ENCODE measurements at regions not wholly inside any gene's neighbourhood (a gene's known extent, or its start where the extent isn't known, plus 50 kb on each side); places are given as distances from the start of the nearest gene placed in this dataset.

DNA sequence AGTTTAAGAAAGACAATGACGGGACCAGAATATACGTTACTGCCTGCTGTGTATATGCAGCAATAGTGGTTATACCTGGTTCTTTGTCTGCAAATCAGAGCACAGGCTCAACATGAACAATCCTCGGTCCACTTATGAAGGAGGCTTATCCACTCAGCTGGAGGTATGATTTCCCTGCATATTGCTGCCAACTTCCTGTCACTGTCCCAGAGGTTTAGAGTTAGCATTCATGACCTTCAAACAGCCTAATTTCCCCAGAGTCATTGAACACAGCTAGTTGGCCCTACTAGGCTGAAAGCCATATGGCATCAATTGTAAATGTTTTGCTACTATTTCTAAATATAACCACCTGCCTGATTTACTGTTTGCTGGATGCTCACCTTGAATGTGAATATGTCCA, 224.9 kb upstream of the ZNF717 start (continued):
- TF ChIP-seq, protein P1, sequence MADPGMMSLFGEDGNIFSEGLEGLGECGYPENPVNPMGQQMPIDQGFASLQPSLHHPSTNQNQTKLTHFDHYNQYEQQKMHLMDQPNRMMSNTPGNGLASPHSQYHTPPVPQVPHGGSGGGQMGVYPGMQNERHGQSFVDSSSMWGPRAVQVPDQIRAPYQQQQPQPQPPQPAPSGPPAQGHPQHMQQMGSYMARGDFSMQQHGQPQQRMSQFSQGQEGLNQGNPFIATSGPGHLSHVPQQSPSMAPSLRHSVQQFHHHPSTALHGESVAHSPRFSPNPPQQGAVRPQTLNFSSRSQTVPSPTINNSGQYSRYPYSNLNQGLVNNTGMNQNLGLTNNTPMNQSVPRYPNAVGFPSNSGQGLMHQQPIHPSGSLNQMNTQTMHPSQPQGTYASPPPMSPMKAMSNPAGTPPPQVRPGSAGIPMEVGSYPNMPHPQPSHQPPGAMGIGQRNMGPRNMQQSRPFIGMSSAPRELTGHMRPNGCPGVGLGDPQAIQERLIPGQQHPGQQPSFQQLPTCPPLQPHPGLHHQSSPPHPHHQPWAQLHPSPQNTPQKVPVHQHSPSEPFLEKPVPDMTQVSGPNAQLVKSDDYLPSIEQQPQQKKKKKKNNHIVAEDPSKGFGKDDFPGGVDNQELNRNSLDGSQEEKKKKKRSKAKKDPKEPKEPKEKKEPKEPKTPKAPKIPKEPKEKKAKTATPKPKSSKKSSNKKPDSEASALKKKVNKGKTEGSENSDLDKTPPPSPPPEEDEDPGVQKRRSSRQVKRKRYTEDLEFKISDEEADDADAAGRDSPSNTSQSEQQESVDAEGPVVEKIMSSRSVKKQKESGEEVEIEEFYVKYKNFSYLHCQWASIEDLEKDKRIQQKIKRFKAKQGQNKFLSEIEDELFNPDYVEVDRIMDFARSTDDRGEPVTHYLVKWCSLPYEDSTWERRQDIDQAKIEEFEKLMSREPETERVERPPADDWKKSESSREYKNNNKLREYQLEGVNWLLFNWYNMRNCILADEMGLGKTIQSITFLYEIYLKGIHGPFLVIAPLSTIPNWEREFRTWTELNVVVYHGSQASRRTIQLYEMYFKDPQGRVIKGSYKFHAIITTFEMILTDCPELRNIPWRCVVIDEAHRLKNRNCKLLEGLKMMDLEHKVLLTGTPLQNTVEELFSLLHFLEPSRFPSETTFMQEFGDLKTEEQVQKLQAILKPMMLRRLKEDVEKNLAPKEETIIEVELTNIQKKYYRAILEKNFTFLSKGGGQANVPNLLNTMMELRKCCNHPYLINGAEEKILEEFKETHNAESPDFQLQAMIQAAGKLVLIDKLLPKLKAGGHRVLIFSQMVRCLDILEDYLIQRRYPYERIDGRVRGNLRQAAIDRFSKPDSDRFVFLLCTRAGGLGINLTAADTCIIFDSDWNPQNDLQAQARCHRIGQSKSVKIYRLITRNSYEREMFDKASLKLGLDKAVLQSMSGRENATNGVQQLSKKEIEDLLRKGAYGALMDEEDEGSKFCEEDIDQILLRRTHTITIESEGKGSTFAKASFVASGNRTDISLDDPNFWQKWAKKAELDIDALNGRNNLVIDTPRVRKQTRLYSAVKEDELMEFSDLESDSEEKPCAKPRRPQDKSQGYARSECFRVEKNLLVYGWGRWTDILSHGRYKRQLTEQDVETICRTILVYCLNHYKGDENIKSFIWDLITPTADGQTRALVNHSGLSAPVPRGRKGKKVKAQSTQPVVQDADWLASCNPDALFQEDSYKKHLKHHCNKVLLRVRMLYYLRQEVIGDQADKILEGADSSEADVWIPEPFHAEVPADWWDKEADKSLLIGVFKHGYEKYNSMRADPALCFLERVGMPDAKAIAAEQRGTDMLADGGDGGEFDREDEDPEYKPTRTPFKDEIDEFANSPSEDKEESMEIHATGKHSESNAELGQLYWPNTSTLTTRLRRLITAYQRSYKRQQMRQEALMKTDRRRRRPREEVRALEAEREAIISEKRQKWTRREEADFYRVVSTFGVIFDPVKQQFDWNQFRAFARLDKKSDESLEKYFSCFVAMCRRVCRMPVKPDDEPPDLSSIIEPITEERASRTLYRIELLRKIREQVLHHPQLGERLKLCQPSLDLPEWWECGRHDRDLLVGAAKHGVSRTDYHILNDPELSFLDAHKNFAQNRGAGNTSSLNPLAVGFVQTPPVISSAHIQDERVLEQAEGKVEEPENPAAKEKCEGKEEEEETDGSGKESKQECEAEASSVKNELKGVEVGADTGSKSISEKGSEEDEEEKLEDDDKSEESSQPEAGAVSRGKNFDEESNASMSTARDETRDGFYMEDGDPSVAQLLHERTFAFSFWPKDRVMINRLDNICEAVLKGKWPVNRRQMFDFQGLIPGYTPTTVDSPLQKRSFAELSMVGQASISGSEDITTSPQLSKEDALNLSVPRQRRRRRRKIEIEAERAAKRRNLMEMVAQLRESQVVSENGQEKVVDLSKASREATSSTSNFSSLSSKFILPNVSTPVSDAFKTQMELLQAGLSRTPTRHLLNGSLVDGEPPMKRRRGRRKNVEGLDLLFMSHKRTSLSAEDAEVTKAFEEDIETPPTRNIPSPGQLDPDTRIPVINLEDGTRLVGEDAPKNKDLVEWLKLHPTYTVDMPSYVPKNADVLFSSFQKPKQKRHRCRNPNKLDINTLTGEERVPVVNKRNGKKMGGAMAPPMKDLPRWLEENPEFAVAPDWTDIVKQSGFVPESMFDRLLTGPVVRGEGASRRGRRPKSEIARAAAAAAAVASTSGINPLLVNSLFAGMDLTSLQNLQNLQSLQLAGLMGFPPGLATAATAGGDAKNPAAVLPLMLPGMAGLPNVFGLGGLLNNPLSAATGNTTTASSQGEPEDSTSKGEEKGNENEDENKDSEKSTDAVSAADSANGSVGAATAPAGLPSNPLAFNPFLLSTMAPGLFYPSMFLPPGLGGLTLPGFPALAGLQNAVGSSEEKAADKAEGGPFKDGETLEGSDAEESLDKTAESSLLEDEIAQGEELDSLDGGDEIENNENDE (IDR thresholded peaks at IDR 0.05; ENCODE audit: insufficient replicate concordance, low read length), result no peak
- no peak for TF ChIP-seq SRF (IDR thresholded peaks at IDR 0.05; ENCODE audit: low read depth, low read length)
- no peak for TF ChIP-seq TEAD4 (IDR thresholded peaks at IDR 0.05; ENCODE audit: low read depth, low read length)
- no peak for TF ChIP-seq SIX5 (IDR thresholded peaks at IDR 0.05; ENCODE audit: low read depth, low read length)

Measured in H1 (cell line).